MV-4-11 (cell line): ENCODE measurements at regions not wholly inside any gene's neighbourhood (a gene's known extent, or its start where the extent isn't known, plus 50 kb on each side); places are given as distances from the start of the nearest gene placed in this dataset.
A peak's percentile ranks its signal among the peaks of the same experiment; 100 is the strongest.
"Not testable (repeated sequence)": the region's sequence is repeated elsewhere in the genome, so short reads cannot be mapped to it uniquely, and the experiment has no call there.

Source experiments
- DNase-seq: peaks from one replicate; lab custom pipeline; 2025; lab: John Stamatoyannopoulos, UW

- no peak for DNase-seq
These were observed 295.2 kb upstream of the HS6ST1 start for GRCh38 chr2:128613876-128614275.

DNA sequence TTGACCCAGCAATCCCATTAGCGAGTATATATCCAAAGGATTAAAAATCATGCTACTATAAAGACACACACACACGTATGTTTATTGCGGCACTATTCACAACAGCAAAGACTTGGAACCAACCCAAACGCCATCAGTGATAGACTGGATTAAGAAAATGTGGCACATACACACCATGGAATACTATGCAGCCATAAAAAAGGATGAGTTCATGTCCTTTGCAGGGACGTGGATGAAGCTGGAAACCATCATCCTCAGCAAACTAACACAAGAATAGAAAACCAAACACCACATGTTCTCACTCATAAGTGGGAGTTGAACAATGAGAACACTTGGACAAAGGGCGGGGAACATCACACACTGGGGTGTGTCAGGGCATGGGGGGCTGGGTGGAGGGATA lies 296.2 kb upstream of the HS6ST1 start:
- DNase-seq, result not testable (repeated sequence)

- DNase-seq, result no peak
These were observed 296.9 kb upstream of the HS6ST1 start for GRCh38 chr2:128615571-128615970.

DNA sequence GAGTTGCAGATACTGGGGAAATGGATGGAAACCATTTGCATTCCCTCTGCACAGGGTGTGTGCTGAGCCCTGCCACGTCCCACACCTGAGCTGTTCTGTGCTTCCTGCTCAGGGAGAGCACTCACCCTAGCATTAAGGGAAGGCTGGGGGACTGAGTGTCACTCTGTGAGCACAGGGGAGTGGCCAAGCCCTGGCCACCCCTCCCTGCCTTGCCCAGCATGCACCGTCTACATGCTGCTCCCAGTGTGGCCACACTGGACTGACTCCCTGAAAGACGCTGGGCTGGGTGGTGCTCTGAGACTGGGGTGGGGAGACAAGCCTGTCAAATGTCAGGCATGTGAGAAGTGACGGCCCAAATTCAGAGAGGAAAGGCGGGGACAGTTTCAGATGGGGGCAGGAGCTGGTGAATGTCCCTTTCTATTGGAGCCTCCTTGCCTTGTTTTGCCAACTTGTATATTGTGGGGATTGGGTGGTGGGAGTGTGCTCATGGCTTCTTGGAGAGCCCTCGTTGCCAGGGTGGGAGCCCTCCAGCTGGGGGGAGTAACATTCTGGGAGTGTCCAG lies 298.4 kb upstream of the HS6ST1 start:
- DNase-seq, result no peak

DNA sequence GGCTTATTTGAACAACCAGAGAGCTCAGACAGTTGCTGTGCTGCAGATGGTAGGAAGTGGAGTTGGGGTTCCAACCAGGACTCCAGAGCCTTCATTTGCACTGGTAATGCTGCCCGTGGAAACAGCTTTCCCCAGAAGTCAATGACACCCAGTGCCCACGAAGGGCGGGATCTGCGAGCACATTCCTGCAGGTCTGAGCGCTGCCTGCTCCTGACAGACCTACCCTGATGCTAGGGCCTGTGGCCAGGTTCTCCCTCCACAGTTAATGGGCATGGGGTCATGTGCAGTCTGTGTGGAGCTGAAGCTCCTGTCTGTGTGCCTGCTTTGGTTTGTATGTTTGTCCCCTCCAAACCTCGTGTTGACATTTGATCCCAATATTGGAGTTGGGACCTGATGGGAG lies 299.0 kb upstream of the HS6ST1 start:
- no peak for DNase-seq

- no peak for DNase-seq
These were observed 300.0 kb upstream of the HS6ST1 start for GRCh38 chr2:128618642-128619041.

DNA sequence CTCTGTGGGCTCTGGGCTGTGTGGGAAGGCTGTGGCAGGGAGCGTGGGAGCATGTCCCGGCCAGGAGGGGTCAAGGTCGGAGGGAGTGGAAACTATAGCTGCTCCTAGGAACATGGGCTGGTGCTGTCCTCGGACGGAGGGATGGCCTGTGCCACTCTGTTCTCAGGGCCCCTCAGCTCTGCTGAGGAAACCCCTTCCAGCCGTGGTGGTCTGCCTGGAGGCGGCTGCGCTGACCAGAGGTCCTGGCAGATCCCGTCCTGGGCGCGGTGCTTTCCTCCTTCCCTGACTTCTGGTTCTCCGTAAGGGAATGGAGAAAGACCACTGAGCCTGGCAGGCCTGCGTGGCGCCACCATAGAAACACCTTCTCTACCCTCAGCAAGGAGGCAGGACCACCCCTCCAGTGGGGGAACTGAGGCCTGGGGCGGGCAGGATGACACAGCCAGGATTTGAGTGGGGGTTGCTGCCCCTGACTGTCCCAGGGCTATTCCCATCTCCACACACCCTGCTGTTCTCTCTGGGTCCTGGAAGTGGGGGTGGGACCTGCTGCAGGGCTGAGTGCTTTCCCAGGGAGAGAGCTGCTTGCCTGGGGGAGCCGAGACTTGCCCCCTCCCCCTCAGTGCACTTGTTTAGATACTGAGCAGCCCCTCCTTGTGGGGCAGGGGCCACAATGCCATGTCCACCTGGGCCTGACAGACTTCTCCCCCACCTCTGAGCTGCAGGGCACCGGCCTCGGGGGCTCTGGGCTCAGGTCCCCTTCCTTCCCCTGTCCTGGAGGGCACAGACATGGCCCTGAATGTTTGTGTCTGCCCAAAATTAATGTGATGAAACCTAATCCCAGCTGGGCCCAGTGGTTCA lies 301.0 kb upstream of the HS6ST1 start:
- no peak for DNase-seq

- DNase-seq, result no peak
These were observed 302.4 kb upstream of the HS6ST1 start for GRCh38 chr2:128621074-128621473.

GRCh38 chr2:128622371-128622770 lies 303.7 kb upstream of the HS6ST1 start:
- peak; percentile 90 for DNase-seq

DNA sequence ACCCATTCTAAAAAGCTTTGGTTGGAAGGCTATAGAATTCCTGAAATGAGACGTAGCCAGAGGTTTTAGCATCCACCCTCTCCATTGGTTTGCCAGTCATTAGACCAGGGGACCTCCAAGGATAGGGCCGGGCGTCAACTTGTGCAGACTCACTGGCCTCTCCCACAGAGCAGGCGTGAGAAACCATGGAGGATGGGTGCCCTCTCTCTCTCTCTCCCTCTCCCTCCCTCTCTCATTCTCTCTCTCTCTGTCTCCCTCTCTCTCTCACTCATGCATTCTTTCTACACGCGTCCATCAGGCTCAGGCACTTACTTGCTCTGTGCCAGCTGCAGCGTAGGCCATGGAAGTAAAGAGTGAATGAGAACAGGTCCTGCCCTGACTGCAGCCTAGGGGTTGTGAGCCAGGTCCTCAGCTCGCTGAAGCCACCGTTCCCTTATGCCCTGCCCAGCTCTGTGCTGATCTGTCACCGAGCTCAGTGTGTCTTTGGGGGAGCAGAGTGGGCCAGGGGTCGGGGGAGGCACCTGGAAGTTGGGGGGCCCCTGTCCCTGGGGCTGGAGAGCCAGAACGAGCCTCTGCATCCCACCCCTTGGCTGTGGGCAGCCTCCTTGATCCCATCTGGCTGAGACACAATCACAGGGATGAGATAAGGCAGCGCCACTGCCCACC lies 304.4 kb upstream of the HS6ST1 start:
- no peak for DNase-seq

DNA sequence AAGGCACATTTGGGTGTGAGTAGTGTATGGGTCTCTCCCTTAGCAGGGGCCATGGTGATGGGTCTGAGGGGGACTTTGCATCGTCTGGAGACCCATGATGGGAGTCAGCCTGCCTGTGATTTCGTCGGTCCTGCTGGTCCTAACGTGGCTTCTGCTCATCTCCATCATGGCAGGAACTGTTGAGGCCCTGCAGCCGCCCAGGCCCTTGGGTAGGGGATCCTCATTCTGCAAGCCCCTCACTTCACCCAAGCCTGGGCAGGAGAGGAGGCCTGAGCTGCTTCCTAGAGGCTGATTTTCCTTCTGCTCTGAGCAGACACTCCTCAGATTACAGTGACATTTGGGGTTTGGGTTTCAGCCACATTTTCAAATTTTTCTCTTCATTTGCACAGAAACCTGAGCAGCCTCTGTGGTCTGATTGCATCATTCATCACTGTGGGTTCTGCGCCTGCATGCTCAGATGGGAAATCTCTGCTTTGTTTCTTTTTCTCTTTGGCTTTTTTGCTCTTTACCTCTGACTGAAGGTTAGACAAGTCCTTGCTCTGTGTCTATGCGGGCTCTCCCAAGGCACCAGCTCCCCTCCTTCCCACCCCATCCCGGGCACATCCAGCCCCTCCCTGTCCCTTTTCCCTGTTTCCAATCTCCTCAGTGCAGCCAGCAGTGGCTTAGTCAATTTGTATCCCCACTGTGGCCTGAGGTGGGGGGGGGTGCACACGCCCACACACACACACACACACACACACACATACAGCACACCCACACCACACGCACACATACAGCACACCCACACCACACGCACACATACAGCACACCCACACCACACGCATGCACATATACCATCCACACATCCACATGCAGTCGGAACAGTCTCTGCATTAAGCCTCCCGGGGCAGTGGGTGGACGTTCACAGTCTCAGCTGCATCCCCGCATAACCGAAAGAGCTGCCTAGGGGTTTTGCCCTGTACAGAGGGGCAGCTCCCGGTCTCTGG lies 305.4 kb upstream of the HS6ST1 start:
- DNase-seq, result peak; percentile 85

- no peak for DNase-seq
These were observed 306.3 kb upstream of the HS6ST1 start for GRCh38 chr2:128624956-128625355.

DNA sequence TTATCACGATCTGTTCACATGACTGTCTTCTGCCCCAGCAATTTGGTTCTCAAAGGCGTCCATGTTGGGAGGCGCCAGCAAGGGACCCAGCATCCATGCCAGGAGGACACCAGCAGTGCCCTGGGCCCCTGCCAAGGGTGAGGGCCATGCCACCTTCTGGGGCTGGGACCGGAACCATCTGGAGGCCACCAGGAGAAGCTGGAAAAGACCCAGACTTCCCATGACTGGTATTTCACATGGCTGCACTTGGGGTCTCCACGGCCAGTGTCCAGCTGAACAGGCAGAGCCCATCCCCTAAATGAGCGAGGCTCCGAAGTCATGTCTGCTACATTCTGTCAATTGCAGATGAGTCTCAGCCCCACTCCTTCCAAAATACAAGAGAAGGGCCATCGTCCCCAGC lies 306.8 kb upstream of the HS6ST1 start:
- DNase-seq, result no peak

DNA sequence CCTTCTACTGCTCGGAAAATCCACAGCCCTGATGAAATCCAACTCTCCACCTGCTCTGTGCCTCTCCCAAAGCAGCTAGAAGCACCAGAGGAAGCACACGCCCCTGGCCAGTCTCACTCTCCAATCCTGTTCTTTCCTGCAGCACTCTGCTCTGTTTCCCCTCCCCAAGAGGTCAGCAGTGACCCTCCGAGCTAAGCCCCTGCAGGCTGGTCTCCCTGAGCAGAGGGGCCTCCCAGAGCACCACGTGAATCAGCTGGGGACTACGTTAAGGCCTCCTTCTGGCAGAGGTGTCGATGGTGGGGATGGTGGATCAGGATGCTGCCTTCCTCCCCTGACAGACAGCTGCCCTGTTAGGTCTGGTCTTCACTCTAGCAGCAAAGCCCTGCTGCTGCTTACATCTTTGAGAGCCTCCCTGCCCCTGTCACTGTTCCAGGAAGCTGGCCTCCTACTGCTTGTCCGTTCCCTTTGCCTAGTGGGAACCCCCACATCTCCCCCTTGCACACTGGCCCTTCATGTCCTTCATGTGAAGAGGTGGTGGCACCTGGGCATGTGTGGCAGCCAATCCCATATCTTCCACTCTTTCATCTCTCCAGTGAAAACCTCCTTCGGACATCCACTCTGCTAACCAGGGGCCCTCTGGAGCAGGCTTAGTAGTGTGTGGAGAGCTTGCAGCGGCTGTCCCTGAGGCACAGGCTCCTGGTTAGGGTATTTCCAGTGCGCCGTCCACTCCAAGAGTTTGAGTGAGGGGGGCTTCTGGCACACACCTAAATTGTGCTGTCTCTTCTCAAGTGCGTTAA lies 307.5 kb upstream of the HS6ST1 start:
- DNase-seq, result no peak

GRCh38 chr2:128626760-128627511 lies 308.3 kb upstream of the HS6ST1 start:
- no peak for DNase-seq

- no peak for DNase-seq
These were observed 309.5 kb upstream of the HS6ST1 start for GRCh38 chr2:128628206-128628605.

GRCh38 chr2:128628996-128629395 lies 310.3 kb upstream of the HS6ST1 start:
- DNase-seq, result no peak

- DNase-seq, result no peak
These were observed 312.5 kb upstream of the HS6ST1 start for GRCh38 chr2:128630974-128631697.

GRCh38 chr2:128631698-128632500 lies 313.2 kb upstream of the HS6ST1 start:
- DNase-seq, result no peak
